IMR-90 (cell line): ENCODE measurements at regions not wholly inside any gene's neighbourhood (a gene's known extent, or its start where the extent isn't known, plus 50 kb on each side); places are given as distances from the start of the nearest gene placed in this dataset.

Source experiments
- ATAC-seq: fragments of 200-7000 bp; cut with Tn5 transposase; 2 replicates; pipeline ENCODE4 v1.9.1; 2020; ENCODE audit warnings: low read depth, mild to moderate bottlenecking, moderate library complexity
- BruUV-seq: library from RNA; stranded (reverse); fragments of 400-500 nt; replicated peaks from 2 replicates; lab custom pipeline; 2021; lab: Mats Ljungman, UMichigan
- CTCF ChIA-PET: fragments of 300-600 bp; formaldehyde crosslinking; extraction: SDS; loops from one replicate; lab custom pipeline; 2021; ENCODE audit warnings: antibody characterized with exemption; lab: Yijun Ruan, JAX
- POLR2A ChIA-PET: fragments of 300-600 bp; sonication (Branson Sonifier 250); formaldehyde crosslinking; loops from one replicate; lab custom pipeline; 2022; ENCODE audit warnings: antibody characterized with exemption; ENCODE audit not compliant: unreplicated experiment; lab: Charles Lee
- DNase-seq: peaks from one replicate; pipeline ENCODE4 v3.0.0; 2013
- H2AFZ ChIP-seq: replicated peaks from 2 replicates; pipeline ENCODE3; 2013; ENCODE audit warnings: low read length, mild to moderate bottlenecking; ENCODE audit not compliant: poor library complexity
- H2AK5ac ChIP-seq: 2 replicates; pipeline ENCODE4 v1.6.1; 2013; ENCODE audit warnings: low read depth, low read length, inconsistent platforms
- H2AK9ac ChIP-seq: replicated peaks from 2 replicates; pipeline ENCODE3; 2013; ENCODE audit warnings: mild to moderate bottlenecking, low read depth, low read length, moderate library complexity; ENCODE audit not compliant: poor library complexity
- H2BK120ac ChIP-seq: 2 replicates; pipeline ENCODE4 v1.6.1; 2013; ENCODE audit warnings: low read depth, low read length, inconsistent platforms
- H2BK15ac ChIP-seq: 3 replicates; pipeline ENCODE4 v1.6.1; 2013; ENCODE audit warnings: low read depth, low read length, inconsistent platforms
- H2BK20ac ChIP-seq: 2 replicates; pipeline ENCODE4 v1.6.1; 2013; ENCODE audit warnings: low read depth, mild to moderate bottlenecking, inconsistent platforms, low read length, moderate library complexity
- H2BK5ac ChIP-seq: 2 replicates; pipeline ENCODE4 v1.6.1; 2013; ENCODE audit warnings: mild to moderate bottlenecking, low read depth, low read length, inconsistent platforms; ENCODE audit not compliant: poor library complexity, severe bottlenecking
- H3K14ac ChIP-seq: replicated peaks from 2 replicates; pipeline ENCODE4 v1.6.1; 2013; ENCODE audit warnings: low read depth, low read length, inconsistent platforms
- H3K18ac ChIP-seq: 2 replicates; pipeline ENCODE4 v1.6.1; 2013; ENCODE audit warnings: low read depth, low read length, control low read depth
- H3K23ac ChIP-seq: 2 replicates; pipeline ENCODE4 v1.6.1; 2013; ENCODE audit warnings: low read depth, low read length, inconsistent platforms
- H3K27ac ChIP-seq: 2 replicates; pipeline ENCODE4 v1.5.1; 2013; ENCODE audit warnings: mild to moderate bottlenecking, control low read depth, low read length; ENCODE audit not compliant: insufficient read depth
- H3K27me3 ChIP-seq: 2 replicates; pipeline ENCODE4 v1.6.1; 2013; ENCODE audit warnings: low read length; ENCODE audit not compliant: control insufficient read depth, insufficient read depth
- H3K36me3 ChIP-seq: 2 replicates; pipeline ENCODE4 v1.6.1; 2013; ENCODE audit warnings: low read length, mixed read lengths; ENCODE audit not compliant: control insufficient read depth, insufficient read depth
- H3K4ac ChIP-seq: 2 replicates; pipeline ENCODE4 v1.6.1; 2013; ENCODE audit warnings: low read depth, low read length, inconsistent platforms
- H3K4me1 ChIP-seq: 2 replicates; pipeline ENCODE4 v1.6.1; 2013; ENCODE audit warnings: low read length, mixed read lengths; ENCODE audit not compliant: control insufficient read depth, insufficient read depth
- H3K4me2 ChIP-seq: 2 replicates; pipeline ENCODE4 v1.6.1; 2013; ENCODE audit warnings: low read depth, mild to moderate bottlenecking, control low read depth, low read length, moderate library complexity
- H3K4me3 ChIP-seq: 2 replicates; pipeline ENCODE4 v1.5.1; 2013; ENCODE audit warnings: low read depth, mild to moderate bottlenecking, control low read depth, low read length, moderate library complexity; ENCODE audit not compliant: insufficient read depth
- H3K56ac ChIP-seq: 2 replicates; pipeline ENCODE4 v1.6.1; 2013; ENCODE audit warnings: low read length, inconsistent platforms; ENCODE audit not compliant: insufficient read depth; ENCODE audit errors: extremely low read depth
- H3K79me1 ChIP-seq, 2 experiments: 2 replicates each; pipeline ENCODE4 v1.6.1; 2013; ENCODE audit warnings: low read length in 2 of 2, inconsistent platforms in 1 of 2, low read depth in 1 of 2
- H3K9ac ChIP-seq: 2 replicates; pipeline ENCODE4 v1.6.1; 2013; ENCODE audit warnings: low read depth, low read length, control low read depth
- H3K9me1 ChIP-seq: 2 replicates; pipeline ENCODE4 v1.6.1; 2013; ENCODE audit warnings: low read length, inconsistent platforms; ENCODE audit not compliant: insufficient read depth
- H3K9me3 ChIP-seq: 2 replicates; pipeline ENCODE4 v1.6.1; 2013; ENCODE audit warnings: low read length; ENCODE audit not compliant: control insufficient read depth, insufficient read depth
- H4K20me1 ChIP-seq: 2 replicates; pipeline ENCODE4 v1.6.1; 2013; ENCODE audit warnings: low read length, inconsistent platforms; ENCODE audit not compliant: insufficient read depth
- H4K5ac ChIP-seq: 2 replicates; pipeline ENCODE4 v1.6.1; 2013; ENCODE audit warnings: mild to moderate bottlenecking, low read depth, low read length, control low read depth
- H4K8ac ChIP-seq, 2 experiments: 2 replicates each; pipeline ENCODE4 v1.6.1; 2013; ENCODE audit warnings: low read depth in 2 of 2, low read length in 2 of 2, control low read depth in 1 of 2, inconsistent platforms in 1 of 2
- H4K91ac ChIP-seq: 2 replicates; pipeline ENCODE4 v1.6.1; 2013; ENCODE audit warnings: low read depth, low read length, inconsistent platforms; ENCODE audit not compliant: insufficient read depth
- CEBPB ChIP-seq: IDR thresholded peaks from 2 replicates; pipeline ENCODE4 v1.6.1; 2012; ENCODE audit warnings: low read depth, low read length, improper control_type of control experiment
- FOS ChIP-seq: fragments of 150-350 bp; IDR thresholded peaks from 2 replicates; pipeline ENCODE4 v1.6.1; 2016; ENCODE audit warnings: low read depth, low read length
- MAFK ChIP-seq: IDR thresholded peaks from 2 replicates; pipeline ENCODE4 v1.6.1; 2012; ENCODE audit warnings: low read depth, low read length, improper control_type of control experiment
- MAZ ChIP-seq: IDR thresholded peaks from 2 replicates; pipeline ENCODE4 v1.6.1; 2012; ENCODE audit warnings: low read depth, mild to moderate bottlenecking, low read length, improper control_type of control experiment, moderate library complexity, borderline replicate concordance
- MXI1 ChIP-seq: IDR thresholded peaks from 2 replicates; pipeline ENCODE4 v1.6.1; 2012; ENCODE audit warnings: low read depth, mild to moderate bottlenecking, low read length, moderate library complexity, borderline replicate concordance
- NFE2L2 ChIP-seq: fragments of 150-350 bp; IDR thresholded peaks from 2 replicates; pipeline ENCODE4 v1.6.1; 2016; ENCODE audit warnings: low read depth, mild to moderate bottlenecking, low read length
- POLR2A ChIP-seq: IDR thresholded peaks from 2 replicates; pipeline ENCODE4 v1.6.1; 2012; ENCODE audit warnings: mild to moderate bottlenecking, low read depth, low read length
- RAD21 ChIP-seq: IDR thresholded peaks from 2 replicates; pipeline ENCODE4 v1.6.1; 2012; ENCODE audit warnings: low read length, improper control_type of control experiment
- RCOR1 ChIP-seq: IDR thresholded peaks from 2 replicates; pipeline ENCODE4 v1.6.1; 2012; ENCODE audit warnings: mild to moderate bottlenecking, low read length, improper control_type of control experiment; ENCODE audit not compliant: insufficient replicate concordance
- RFX5 ChIP-seq: IDR thresholded peaks from 2 replicates; pipeline ENCODE4 v1.8.0; 2012; ENCODE audit warnings: low read depth, mild to moderate bottlenecking, low read length, moderate library complexity
- WGBS, 2 experiments: methylation state at CpG; one replicate each; pipeline versions ENCODE4 v1.1.5 to v1.1.7; 2013; ENCODE audit warnings: missing lambda C conversion rate in 2 of 2; ENCODE audit not compliant: insufficient read length in 1 of 2; ENCODE audit errors: extremely low coverage in 2 of 2; 5-methylcytosine and 5-hydroxymethylcytosine counted together
- dilution Hi-C: fragments of 300-500 bp; cut with HindIII; formaldehyde crosslinking; loops from one replicate; pipeline ENCODE4 v1.14.3; 2018; ENCODE audit warnings: low sequenced_read_pairs; ENCODE audit not compliant: unreplicated experiment
- in situ Hi-C: fragments of 300-500 bp; cut with MboI; formaldehyde crosslinking; loops from 3 replicates; pipeline ENCODE4 v1.14.3; 2019; ENCODE audit warnings: low sequenced_read_pairs, inconsistent platforms, mixed read lengths
- intact Hi-C: fragments of 100-400 bp; cut with micrococcal nuclease; formaldehyde crosslinking; loops from 2 replicates; pipeline ENCODE4 v1.10.0; 2022
- TF ChIP-seq, protein P1 (sequence below): conservative IDR thresholded peaks from 2 replicates; pipeline ENCODE4 v1.5.1; 2012; ENCODE audit warnings: mild to moderate bottlenecking, low read depth, low read length, improper control_type of control experiment
- TF ChIP-seq, protein P2 (sequence below): fragments of 150-350 bp; IDR thresholded peaks from 2 replicates; pipeline ENCODE4 v1.6.1; 2017; ENCODE audit warnings: mild to moderate bottlenecking, antibody characterized with exemption, low read length, low read depth

DNA sequence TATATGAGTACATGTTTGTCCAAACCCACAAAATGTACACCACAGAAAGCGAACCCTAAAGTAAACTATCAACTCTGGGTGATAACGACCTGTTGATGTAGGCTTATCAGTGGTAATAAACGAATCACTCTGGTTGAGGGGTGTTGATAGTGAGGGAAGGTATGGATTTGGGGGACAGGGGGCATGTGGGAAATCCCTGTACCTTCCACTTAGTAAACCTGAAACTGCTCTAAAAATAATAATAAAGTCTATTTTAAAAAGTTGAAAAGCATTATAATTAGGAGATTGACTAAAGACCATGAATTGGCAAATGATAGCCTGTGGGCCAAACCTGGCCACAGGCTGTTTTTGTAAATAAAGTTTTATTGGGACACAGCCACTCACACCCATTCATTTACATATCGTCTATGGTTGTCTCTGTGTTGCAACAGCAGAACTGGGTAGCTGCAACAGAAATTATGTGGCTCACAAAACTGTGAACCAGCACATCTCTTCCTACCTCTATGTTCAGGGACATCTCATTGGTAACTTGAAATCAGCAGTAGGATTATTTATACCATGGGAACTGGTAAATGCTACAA lies 85.5 kb upstream of the CDYL2 start:
- H4K91ac ChIP-seq, result no peak overlapping the region
- no peak overlapping the region for H3K4me2 ChIP-seq
- H3K4ac ChIP-seq, result no peak overlapping the region
- H4K20me1 ChIP-seq, result no peaks in the 10 kb centered on the region
- H2BK20ac ChIP-seq, result no peak overlapping the region
- H3K27me3 ChIP-seq, result no peaks in the 10 kb centered on the region
- in situ Hi-C loops, result no loop called here
- ATAC-seq (no peak), DNase-seq (no peak)
- no peaks in the 10 kb centered on the region for H3K79me1 ChIP-seq
- no peaks in the 10 kb centered on the region for H3K36me3 ChIP-seq
- intact Hi-C loops, result no loop called here
- ChIA-PET POLR2A (no interaction called here), CTCF (no interaction called here)
- H3K9ac ChIP-seq, result no peak overlapping the region
- BruUV-seq, result no TSS peak
- no peak overlapping the region for H3K14ac ChIP-seq
- no peak overlapping the region for H3K23ac ChIP-seq
- no peaks in the 10 kb centered on the region for H3K9me1 ChIP-seq
- TF ChIP-seq MXI1, result no peak
- TF ChIP-seq CEBPB, result no peak
- no peak for TF ChIP-seq NFE2L2
- no peak for TF ChIP-seq MAZ
- TF ChIP-seq FOS, result no peak
- TF ChIP-seq RFX5, result no peak
- no peak for TF ChIP-seq MAFK
- TF ChIP-seq RAD21, result no peak
- TF ChIP-seq, protein P1, sequence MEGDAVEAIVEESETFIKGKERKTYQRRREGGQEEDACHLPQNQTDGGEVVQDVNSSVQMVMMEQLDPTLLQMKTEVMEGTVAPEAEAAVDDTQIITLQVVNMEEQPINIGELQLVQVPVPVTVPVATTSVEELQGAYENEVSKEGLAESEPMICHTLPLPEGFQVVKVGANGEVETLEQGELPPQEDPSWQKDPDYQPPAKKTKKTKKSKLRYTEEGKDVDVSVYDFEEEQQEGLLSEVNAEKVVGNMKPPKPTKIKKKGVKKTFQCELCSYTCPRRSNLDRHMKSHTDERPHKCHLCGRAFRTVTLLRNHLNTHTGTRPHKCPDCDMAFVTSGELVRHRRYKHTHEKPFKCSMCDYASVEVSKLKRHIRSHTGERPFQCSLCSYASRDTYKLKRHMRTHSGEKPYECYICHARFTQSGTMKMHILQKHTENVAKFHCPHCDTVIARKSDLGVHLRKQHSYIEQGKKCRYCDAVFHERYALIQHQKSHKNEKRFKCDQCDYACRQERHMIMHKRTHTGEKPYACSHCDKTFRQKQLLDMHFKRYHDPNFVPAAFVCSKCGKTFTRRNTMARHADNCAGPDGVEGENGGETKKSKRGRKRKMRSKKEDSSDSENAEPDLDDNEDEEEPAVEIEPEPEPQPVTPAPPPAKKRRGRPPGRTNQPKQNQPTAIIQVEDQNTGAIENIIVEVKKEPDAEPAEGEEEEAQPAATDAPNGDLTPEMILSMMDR, result no peak
- TF ChIP-seq POLR2A, result no peak
- TF ChIP-seq RCOR1, result no peak
- TF ChIP-seq, protein P2, sequence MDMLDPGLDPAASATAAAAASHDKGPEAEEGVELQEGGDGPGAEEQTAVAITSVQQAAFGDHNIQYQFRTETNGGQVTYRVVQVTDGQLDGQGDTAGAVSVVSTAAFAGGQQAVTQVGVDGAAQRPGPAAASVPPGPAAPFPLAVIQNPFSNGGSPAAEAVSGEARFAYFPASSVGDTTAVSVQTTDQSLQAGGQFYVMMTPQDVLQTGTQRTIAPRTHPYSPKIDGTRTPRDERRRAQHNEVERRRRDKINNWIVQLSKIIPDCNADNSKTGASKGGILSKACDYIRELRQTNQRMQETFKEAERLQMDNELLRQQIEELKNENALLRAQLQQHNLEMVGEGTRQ, result no peak
- no peak overlapping the region for H3K56ac ChIP-seq
- no peak overlapping the region for H4K8ac ChIP-seq
- no peak overlapping the region for H2AK9ac ChIP-seq
- no peak overlapping the region for H3K18ac ChIP-seq
- WGBS, 2 experiments, result no CpG with 5 or more reads among the region's 4 CpGs
- no peak overlapping the region for H2AFZ ChIP-seq
- dilution Hi-C loops, result no loop called here
- H4K5ac ChIP-seq, result no peak overlapping the region
- no peak overlapping the region for H2AK5ac ChIP-seq
- H2BK120ac ChIP-seq, result no peak overlapping the region
- no peak overlapping the region for H3K4me3 ChIP-seq
- H2BK15ac ChIP-seq, result no peak overlapping the region
- no peak overlapping the region for H3K27ac ChIP-seq
- no peaks in the 10 kb centered on the region for H3K9me3 ChIP-seq
- no peaks in the 10 kb centered on the region for H3K4me1 ChIP-seq
- no peak overlapping the region for H2BK5ac ChIP-seq
